ENCODE measurements at regions not wholly inside any gene's neighbourhood (a gene's known extent, or its start where the extent isn't known, plus 50 kb on each side); places are given as distances from the start of the nearest gene placed in this dataset.

DNA sequence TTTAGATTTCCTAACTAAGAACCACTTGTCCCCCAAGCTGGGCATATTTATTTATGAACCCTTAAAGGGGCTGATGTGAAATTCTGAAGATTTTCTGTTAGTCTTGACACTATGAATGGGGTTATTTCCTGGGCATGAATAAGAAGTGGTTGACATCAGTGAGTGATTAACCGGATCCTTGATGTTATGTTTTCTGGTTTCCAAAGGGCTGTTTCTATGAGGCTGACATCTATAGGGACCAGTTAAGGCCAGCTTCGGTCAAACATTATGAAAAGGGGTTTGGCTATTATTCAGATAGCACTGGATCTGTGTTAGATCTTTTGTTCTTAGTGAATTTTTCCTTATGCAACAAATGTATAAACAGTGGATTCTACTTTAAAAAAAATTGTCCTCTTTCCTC, 443.7 kb upstream of the SPRED2 start:
- Histone ChIP-seq H3K4me3 (ENCODE audit: low read depth, low read length) (no peak overlapping the region), H3K4me1 (ENCODE audit: control insufficient read depth, insufficient read depth, low read length) (no peaks in the 10 kb centered on the region), H3K36me3 (ENCODE audit: control insufficient read depth in 2 of 2, insufficient read depth in 1 of 2, low read length in 2 of 2) (no peaks in the 10 kb centered on the region), H3K27ac (ENCODE audit: extremely low read depth, low read depth, low read length) (no peak overlapping the region), H3K9me3 (ENCODE audit: control insufficient read depth, insufficient read depth, low read depth, low read length) (no peaks in the 10 kb centered on the region)
- TF ChIP-seq REPIN1 (tag by site-specific recombination; IDR thresholded peaks at IDR 0.05; ENCODE audit: low read depth) (no peak), ZNF266 (tag by site-specific recombination; IDR thresholded peaks at IDR 0.05; ENCODE audit: low read depth) (no peak), ZNF132 (tag by site-specific recombination; IDR thresholded peaks at IDR 0.05; ENCODE audit: borderline replicate concordance) (no peak), BCL11A (tag by site-specific recombination; IDR thresholded peaks at IDR 0.05; ENCODE audit: low read depth) (no peak)
- POLR2A ChIA-PET: no interaction called here
- CTCF ChIA-PET: no interaction called here

DNA sequence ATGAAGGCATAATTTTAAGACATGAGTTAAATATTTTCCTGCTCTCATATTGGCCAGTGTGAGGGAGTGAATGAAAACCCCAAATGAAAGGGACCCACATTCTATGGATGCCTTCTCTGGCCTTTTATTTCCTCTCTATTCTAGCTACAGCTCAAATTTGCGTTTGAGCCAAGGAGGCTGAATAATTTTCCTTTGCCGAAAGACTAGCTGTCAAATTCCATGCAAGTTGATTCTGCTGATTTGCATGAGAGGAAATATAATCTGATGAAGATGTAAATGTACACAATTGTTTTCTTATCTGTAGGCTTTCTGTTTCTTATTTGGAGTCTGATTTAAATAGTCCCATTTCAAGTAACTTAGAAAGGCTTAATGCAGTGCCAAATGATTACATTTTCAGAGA, 438.4 kb upstream of the SPRED2 start:
- H3K4me3 ChIP-seq (ENCODE audit: low read depth, low read length): no peak overlapping the region
- ChIA-PET POLR2A (no interaction called here), CTCF (no interaction called here)
- no peaks in the 10 kb centered on the region for H3K9me3 ChIP-seq (ENCODE audit: control insufficient read depth, insufficient read depth, low read depth, low read length)
- no peak overlapping the region for H3K27ac ChIP-seq (ENCODE audit: extremely low read depth, low read depth, low read length)
- H3K36me3 ChIP-seq (ENCODE audit: control insufficient read depth in 2 of 2, insufficient read depth in 1 of 2, low read length in 2 of 2): no peaks in the 10 kb centered on the region
- TF ChIP-seq SP2 (tag by site-specific recombination; IDR thresholded peaks at IDR 0.05) (no peak), KLF7 (tag by site-specific recombination; IDR thresholded peaks at IDR 0.05; ENCODE audit: borderline replicate concordance) (no peak), HOXA7 (CRISPR knock-in tag; IDR thresholded peaks at IDR 0.05; ENCODE audit: borderline replicate concordance) (no peak), ZNF223 (tag by site-specific recombination; IDR thresholded peaks at IDR 0.05) (no peak), ZNF677 (tag by site-specific recombination; IDR thresholded peaks at IDR 0.05) (no peak), ZNF366 (tag by site-specific recombination; conservative IDR thresholded peaks at IDR 0.05) (no peak), ZNF654 (tag by site-specific recombination; IDR thresholded peaks at IDR 0.05; ENCODE audit: low read depth) (no peak), ZNF585B (tag by site-specific recombination; IDR thresholded peaks at IDR 0.05) (no peak), ZNF391 (tag by site-specific recombination; IDR thresholded peaks at IDR 0.05; ENCODE audit: borderline replicate concordance, low read depth) (no peak), ZFHX2 (tag by site-specific recombination; conservative IDR thresholded peaks at IDR 0.05) (no peak)
- TF ChIP-seq, protein P1, sequence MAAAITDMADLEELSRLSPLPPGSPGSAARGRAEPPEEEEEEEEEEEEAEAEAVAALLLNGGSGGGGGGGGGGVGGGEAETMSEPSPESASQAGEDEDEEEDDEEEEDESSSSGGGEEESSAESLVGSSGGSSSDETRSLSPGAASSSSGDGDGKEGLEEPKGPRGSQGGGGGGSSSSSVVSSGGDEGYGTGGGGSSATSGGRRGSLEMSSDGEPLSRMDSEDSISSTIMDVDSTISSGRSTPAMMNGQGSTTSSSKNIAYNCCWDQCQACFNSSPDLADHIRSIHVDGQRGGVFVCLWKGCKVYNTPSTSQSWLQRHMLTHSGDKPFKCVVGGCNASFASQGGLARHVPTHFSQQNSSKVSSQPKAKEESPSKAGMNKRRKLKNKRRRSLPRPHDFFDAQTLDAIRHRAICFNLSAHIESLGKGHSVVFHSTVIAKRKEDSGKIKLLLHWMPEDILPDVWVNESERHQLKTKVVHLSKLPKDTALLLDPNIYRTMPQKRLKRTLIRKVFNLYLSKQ (tag by site-specific recombination; IDR thresholded peaks at IDR 0.05; ENCODE audit: borderline replicate concordance): no peak
- TF ChIP-seq, protein P2, sequence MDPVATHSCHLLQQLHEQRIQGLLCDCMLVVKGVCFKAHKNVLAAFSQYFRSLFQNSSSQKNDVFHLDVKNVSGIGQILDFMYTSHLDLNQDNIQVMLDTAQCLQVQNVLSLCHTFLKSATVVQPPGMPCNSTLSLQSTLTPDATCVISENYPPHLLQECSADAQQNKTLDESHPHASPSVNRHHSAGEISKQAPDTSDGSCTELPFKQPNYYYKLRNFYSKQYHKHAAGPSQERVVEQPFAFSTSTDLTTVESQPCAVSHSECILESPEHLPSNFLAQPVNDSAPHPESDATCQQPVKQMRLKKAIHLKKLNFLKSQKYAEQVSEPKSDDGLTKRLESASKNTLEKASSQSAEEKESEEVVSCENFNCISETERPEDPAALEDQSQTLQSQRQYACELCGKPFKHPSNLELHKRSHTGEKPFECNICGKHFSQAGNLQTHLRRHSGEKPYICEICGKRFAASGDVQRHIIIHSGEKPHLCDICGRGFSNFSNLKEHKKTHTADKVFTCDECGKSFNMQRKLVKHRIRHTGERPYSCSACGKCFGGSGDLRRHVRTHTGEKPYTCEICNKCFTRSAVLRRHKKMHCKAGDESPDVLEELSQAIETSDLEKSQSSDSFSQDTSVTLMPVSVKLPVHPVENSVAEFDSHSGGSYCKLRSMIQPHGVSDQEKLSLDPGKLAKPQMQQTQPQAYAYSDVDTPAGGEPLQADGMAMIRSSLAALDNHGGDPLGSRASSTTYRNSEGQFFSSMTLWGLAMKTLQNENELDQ (tag by site-specific recombination; IDR thresholded peaks at IDR 0.05; ENCODE audit: low read depth): no peak
- TF ChIP-seq, protein P3, sequence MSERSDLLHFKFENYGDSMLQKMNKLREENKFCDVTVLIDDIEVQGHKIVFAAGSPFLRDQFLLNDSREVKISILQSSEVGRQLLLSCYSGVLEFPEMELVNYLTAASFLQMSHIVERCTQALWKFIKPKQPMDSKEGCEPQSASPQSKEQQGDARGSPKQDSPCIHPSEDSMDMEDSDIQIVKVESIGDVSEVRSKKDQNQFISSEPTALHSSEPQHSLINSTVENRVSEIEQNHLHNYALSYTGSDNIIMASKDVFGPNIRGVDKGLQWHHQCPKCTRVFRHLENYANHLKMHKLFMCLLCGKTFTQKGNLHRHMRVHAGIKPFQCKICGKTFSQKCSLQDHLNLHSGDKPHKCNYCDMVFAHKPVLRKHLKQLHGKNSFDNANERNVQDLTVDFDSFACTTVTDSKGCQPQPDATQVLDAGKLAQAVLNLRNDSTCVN (tag by site-specific recombination; optimal IDR thresholded peaks at IDR 0.05): no peak
- TF ChIP-seq, protein P4, sequence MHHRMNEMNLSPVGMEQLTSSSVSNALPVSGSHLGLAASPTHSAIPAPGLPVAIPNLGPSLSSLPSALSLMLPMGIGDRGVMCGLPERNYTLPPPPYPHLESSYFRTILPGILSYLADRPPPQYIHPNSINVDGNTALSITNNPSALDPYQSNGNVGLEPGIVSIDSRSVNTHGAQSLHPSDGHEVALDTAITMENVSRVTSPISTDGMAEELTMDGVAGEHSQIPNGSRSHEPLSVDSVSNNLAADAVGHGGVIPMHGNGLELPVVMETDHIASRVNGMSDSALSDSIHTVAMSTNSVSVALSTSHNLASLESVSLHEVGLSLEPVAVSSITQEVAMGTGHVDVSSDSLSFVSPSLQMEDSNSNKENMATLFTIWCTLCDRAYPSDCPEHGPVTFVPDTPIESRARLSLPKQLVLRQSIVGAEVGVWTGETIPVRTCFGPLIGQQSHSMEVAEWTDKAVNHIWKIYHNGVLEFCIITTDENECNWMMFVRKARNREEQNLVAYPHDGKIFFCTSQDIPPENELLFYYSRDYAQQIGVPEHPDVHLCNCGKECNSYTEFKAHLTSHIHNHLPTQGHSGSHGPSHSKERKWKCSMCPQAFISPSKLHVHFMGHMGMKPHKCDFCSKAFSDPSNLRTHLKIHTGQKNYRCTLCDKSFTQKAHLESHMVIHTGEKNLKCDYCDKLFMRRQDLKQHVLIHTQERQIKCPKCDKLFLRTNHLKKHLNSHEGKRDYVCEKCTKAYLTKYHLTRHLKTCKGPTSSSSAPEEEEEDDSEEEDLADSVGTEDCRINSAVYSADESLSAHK (tag by site-specific recombination; IDR thresholded peaks at IDR 0.05): no peak
- TF ChIP-seq, protein P5, sequence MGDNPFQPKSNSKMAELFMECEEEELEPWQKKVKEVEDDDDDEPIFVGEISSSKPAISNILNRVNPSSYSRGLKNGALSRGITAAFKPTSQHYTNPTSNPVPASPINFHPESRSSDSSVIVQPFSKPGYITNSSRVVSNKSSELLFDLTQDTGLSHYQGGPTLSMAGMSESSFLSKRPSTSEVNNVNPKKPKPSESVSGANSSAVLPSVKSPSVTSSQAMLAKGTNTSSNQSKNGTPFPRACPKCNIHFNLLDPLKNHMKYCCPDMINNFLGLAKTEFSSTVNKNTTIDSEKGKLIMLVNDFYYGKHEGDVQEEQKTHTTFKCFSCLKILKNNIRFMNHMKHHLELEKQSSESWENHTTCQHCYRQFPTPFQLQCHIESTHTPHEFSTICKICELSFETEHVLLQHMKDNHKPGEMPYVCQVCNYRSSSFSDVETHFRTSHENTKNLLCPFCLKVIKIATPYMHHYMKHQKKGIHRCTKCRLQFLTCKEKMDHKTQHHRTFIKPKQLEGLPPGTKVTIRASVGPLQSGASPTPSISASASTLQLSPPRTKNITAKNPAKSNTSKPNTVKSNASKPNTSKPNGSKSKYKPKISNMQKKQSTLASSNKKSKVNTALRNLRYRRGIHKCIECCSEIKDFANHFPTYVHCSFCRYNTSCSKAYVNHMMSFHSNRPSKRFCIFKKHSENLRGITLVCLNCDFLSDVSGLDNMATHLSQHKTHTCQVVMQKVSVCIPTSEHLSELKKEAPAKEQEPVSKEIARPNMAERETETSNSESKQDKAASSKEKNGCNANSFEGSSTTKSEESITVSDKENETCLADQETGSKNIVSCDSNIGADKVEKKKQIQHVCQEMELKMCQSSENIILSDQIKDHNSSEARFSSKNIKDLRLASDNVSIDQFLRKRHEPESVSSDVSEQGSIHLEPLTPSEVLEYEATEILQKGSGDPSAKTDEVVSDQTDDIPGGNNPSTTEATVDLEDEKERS (tag by site-specific recombination; IDR thresholded peaks at IDR 0.05): no peak
- no peaks in the 10 kb centered on the region for H3K4me1 ChIP-seq (ENCODE audit: control insufficient read depth, insufficient read depth, low read length)
